Neuronal stem cell (in vitro differentiated cells): ENCODE measurements at regions not wholly inside any gene's neighbourhood (a gene's known extent, or its start where the extent isn't known, plus 50 kb on each side); places are given as distances from the start of the nearest gene placed in this dataset.

Experiments used
- DNase-seq: peaks from one replicate; pipeline ENCODE4 v3.0.0-alpha.2; 2013; ENCODE audit warnings: low spot score
- H2AFZ ChIP-seq: one replicate; pipeline ENCODE4 v1.6.1; 2013; ENCODE audit warnings: mild to moderate bottlenecking, low read length, inconsistent platforms
- H2AK5ac ChIP-seq: 2 replicates; pipeline ENCODE4 v1.6.1; 2013; ENCODE audit warnings: low read depth, mild to moderate bottlenecking, inconsistent platforms, low read length, moderate library complexity, mixed read lengths
- H2BK120ac ChIP-seq: 2 replicates; pipeline ENCODE4 v1.6.1; 2013; ENCODE audit warnings: low read depth, mild to moderate bottlenecking, inconsistent platforms, low read length, moderate library complexity, mixed read lengths
- H2BK12ac ChIP-seq: one replicate; pipeline ENCODE4 v1.6.1; 2013; ENCODE audit warnings: low read length, inconsistent platforms
- H2BK15ac ChIP-seq: 2 replicates; pipeline ENCODE4 v1.6.1; 2013; ENCODE audit warnings: mild to moderate bottlenecking, low read length, inconsistent platforms, mixed read lengths
- H2BK5ac ChIP-seq: one replicate; pipeline ENCODE4 v1.6.1; 2013; ENCODE audit warnings: inconsistent platforms, mild to moderate bottlenecking, low read length, moderate library complexity
- H3K14ac ChIP-seq: one replicate; pipeline ENCODE4 v1.6.1; 2013; ENCODE audit warnings: low read length, inconsistent platforms
- H3K18ac ChIP-seq: 2 replicates; pipeline ENCODE4 v1.6.1; 2013; ENCODE audit warnings: low read length, inconsistent platforms
- H3K23ac ChIP-seq: 2 replicates; pipeline ENCODE4 v1.6.1; 2013; ENCODE audit warnings: low read depth, mild to moderate bottlenecking, mixed read lengths, low read length, inconsistent platforms; ENCODE audit not compliant: poor library complexity
- H3K27ac ChIP-seq: replicated peaks from 3 replicates; pipeline ENCODE4 v1.5.1; 2013; ENCODE audit warnings: low read length, inconsistent platforms
- H3K27me3 ChIP-seq, 3 experiments: 2 replicates each; pipeline ENCODE4 v1.6.1; 2013; ENCODE audit warnings: low read length in 3 of 3, mild to moderate bottlenecking in 2 of 3, inconsistent platforms in 1 of 3, low read depth in 1 of 3, mixed read lengths in 1 of 3, moderate library complexity in 1 of 3; ENCODE audit not compliant: control insufficient read depth in 3 of 3, insufficient read depth in 3 of 3
- H3K36me3 ChIP-seq, 2 donors: replicated peaks in 1 of 2; 2 replicates each; pipeline ENCODE4 v1.6.1; 2013; ENCODE audit warnings: low read length in 2 of 2; ENCODE audit not compliant: control insufficient read depth in 2 of 2, insufficient read depth in 2 of 2
- H3K4ac ChIP-seq: 2 replicates; pipeline ENCODE4 v1.6.1; 2013; ENCODE audit warnings: inconsistent platforms, mild to moderate bottlenecking, low read length, moderate library complexity
- H3K4me1 ChIP-seq, 2 donors: 1 replicate in 1 of 2; 2 replicates in 1 of 2; pipeline ENCODE4 v1.6.1; 2013; ENCODE audit warnings: low read length in 2 of 2, low read depth in 1 of 2; ENCODE audit not compliant: control insufficient read depth in 2 of 2, insufficient read depth in 1 of 2
- H3K4me2 ChIP-seq: one replicate; pipeline ENCODE4 v1.6.1; 2013; ENCODE audit warnings: mild to moderate bottlenecking, low read length, inconsistent platforms; ENCODE audit not compliant: insufficient read depth, poor library complexity, severe bottlenecking
- H3K4me3 ChIP-seq, 2 donors: 2 replicates each; pipeline ENCODE4 v1.5.1; 2013; ENCODE audit warnings: low read length in 2 of 2, mild to moderate bottlenecking in 2 of 2, inconsistent platforms in 1 of 2, moderate library complexity in 1 of 2
- H3K79me1 ChIP-seq: one replicate; pipeline ENCODE4 v1.6.1; 2013; ENCODE audit warnings: low read depth, mild to moderate bottlenecking, inconsistent platforms, low read length, moderate library complexity
- H3K9ac ChIP-seq: one replicate; pipeline ENCODE4 v1.6.1; 2013; ENCODE audit warnings: mild to moderate bottlenecking, low read depth, low read length, inconsistent platforms; ENCODE audit not compliant: poor library complexity
- H3K9me3 ChIP-seq, 2 donors: replicated peaks in 1 of 2; 2 replicates each; pipeline versions ENCODE3 to v1.6.1; 2013; ENCODE audit warnings: low read length in 2 of 2, mild to moderate bottlenecking in 2 of 2, inconsistent platforms in 1 of 2, low read depth in 1 of 2, mixed read lengths in 1 of 2, moderate library complexity in 1 of 2; ENCODE audit not compliant: control insufficient read depth in 2 of 2, insufficient read depth in 1 of 2
- H4K8ac ChIP-seq: one replicate; pipeline ENCODE4 v1.6.1; 2013; ENCODE audit warnings: low read depth, mild to moderate bottlenecking, inconsistent platforms, low read length, moderate library complexity
- H4K91ac ChIP-seq: one replicate; pipeline ENCODE4 v1.6.1; 2013; ENCODE audit warnings: low read length, low read depth, mild to moderate bottlenecking, inconsistent platforms; ENCODE audit not compliant: poor library complexity
- WGBS, 2 donors: extraction: QIAGEN DNeasy Blood & Tissue Kit; methylation state at CpG; one replicate each; pipeline ENCODE4 v1.1.7; 2013; ENCODE audit warnings: missing lambda C conversion rate in 2 of 2, mixed read lengths in 1 of 2; ENCODE audit not compliant: insufficient read length in 2 of 2, insufficient replicate concordance in 1 of 2; ENCODE audit errors: extremely low coverage in 2 of 2; 5-methylcytosine and 5-hydroxymethylcytosine counted together

- Histone ChIP-seq H2BK12ac (no peak overlapping the region), H3K27ac (no peak overlapping the region), H3K9ac (no peak overlapping the region), H3K9me3 (no peaks in the 10 kb centered on the region), H3K36me3 (no peaks in the 10 kb centered on the region), H3K4ac (no peak overlapping the region), H3K4me1 (no peaks in the 10 kb centered on the region), H3K79me1 (no peaks in the 10 kb centered on the region), H3K4me3 (no peak overlapping the region), H3K4me2 (no peak overlapping the region), H3K23ac (no peak overlapping the region), H2AFZ (no peak overlapping the region), H3K27me3 (no peaks in the 10 kb centered on the region), H3K14ac (no peak overlapping the region), H2AK5ac (no peak overlapping the region), H2BK120ac (no peak overlapping the region), H2BK15ac (no peak overlapping the region), H3K18ac (no peak overlapping the region), H4K8ac (no peak overlapping the region), H2BK5ac (no peak overlapping the region), H4K91ac (no peak overlapping the region)
- DNase-seq: no peak
- no CpG with 5 or more reads among the region's 2 CpGs for WGBS, 2 donors
Observed at GRCh38 chr5:73327908-73328455, 120.6 kb downstream of the FOXD1 start.

- Histone ChIP-seq H3K27ac (no peak overlapping the region), H3K27me3 (no peaks in the 10 kb centered on the region), H3K4me1 (peaks cover 0 to 2% of the 10 kb centered on the region in 2 donors), H2BK12ac (no peak overlapping the region), H2AK5ac (no peak overlapping the region), H3K79me1 (no peaks in the 10 kb centered on the region), H3K9me3 (no peaks in the 10 kb centered on the region), H3K23ac (no peak overlapping the region), H2BK120ac (no peak overlapping the region), H4K91ac (no peak overlapping the region), H2AFZ (no peak overlapping the region), H2BK15ac (no peak overlapping the region), H2BK5ac (no peak overlapping the region), H3K36me3 (no peaks in the 10 kb centered on the region), H4K8ac (no peak overlapping the region), H3K18ac (no peak overlapping the region), H3K14ac (no peak overlapping the region), H3K4ac (no peak overlapping the region), H3K4me3 (no peak overlapping the region), H3K4me2 (no peak overlapping the region), H3K9ac (no peak overlapping the region)
- no peak for DNase-seq
- WGBS, 2 donors: no CpG with 5 or more reads among the region's 3 CpGs
Observed at GRCh38 chr5:73325546-73325945, 123.0 kb downstream of the FOXD1 start.

GRCh38 chr5:73323466-73323865 is 125.1 kb downstream of the FOXD1 start:
- H2BK5ac ChIP-seq: no peak overlapping the region
- H2BK15ac ChIP-seq: no peak overlapping the region
- H2BK12ac ChIP-seq: no peak overlapping the region
- H3K14ac ChIP-seq: no peak overlapping the region
- no peak overlapping the region for H2AFZ ChIP-seq
- H3K27me3 ChIP-seq: no peaks in the 10 kb centered on the region
- H3K36me3 ChIP-seq: no peaks in the 10 kb centered on the region
- H3K4me2 ChIP-seq: no peak overlapping the region
- H2BK120ac ChIP-seq: no peak overlapping the region
- H3K79me1 ChIP-seq: no peaks in the 10 kb centered on the region
- no peak overlapping the region for H3K4me3 ChIP-seq
- H4K8ac ChIP-seq: no peak overlapping the region
- H3K4ac ChIP-seq: no peak overlapping the region
- H3K9me3 ChIP-seq: no peaks in the 10 kb centered on the region
- DNase-seq: no peak
- no peak overlapping the region for H3K27ac ChIP-seq
- no peak overlapping the region for H2AK5ac ChIP-seq
- H3K23ac ChIP-seq: no peak overlapping the region
- WGBS, 2 donors: no CpG with 5 or more reads among the region's 5 CpGs
- no peak overlapping the region for H3K18ac ChIP-seq
- H4K91ac ChIP-seq: no peak overlapping the region
- H3K4me1 ChIP-seq: peaks cover 0 to 2% of the 10 kb centered on the region in 2 donors
- no peak overlapping the region for H3K9ac ChIP-seq

GRCh38 chr5:73322437-73323076 is 126.0 kb downstream of the FOXD1 start:
- Histone ChIP-seq H3K4me2 (no peak overlapping the region), H3K79me1 (no peaks in the 10 kb centered on the region), H2AFZ (no peak overlapping the region), H3K9me3 (no peaks in the 10 kb centered on the region), H3K36me3 (no peaks in the 10 kb centered on the region), H2BK120ac (no peak overlapping the region), H3K4ac (no peak overlapping the region), H2BK5ac (no peak overlapping the region), H2BK12ac (no peak overlapping the region), H3K14ac (no peak overlapping the region), H3K9ac (no peak overlapping the region), H2BK15ac (no peak overlapping the region), H3K4me3 (no peak overlapping the region), H3K27me3 (peaks cover 0 to 3% (median 0%) of the 10 kb centered on the region in 3 experiments), H4K91ac (no peak overlapping the region), H3K23ac (no peak overlapping the region), H4K8ac (no peak overlapping the region), H2AK5ac (no peak overlapping the region), H3K27ac (no peak overlapping the region), H3K4me1 (peaks cover 0 to 2% of the 10 kb centered on the region in 2 donors), H3K18ac (no peak overlapping the region)
- no peak for DNase-seq
- no CpG with 5 or more reads among the region's 9 CpGs for WGBS, 2 donors
